A549 (cell line): ENCODE measurements at regions not wholly inside any gene's neighbourhood (a gene's known extent, or its start where the extent isn't known, plus 50 kb on each side); places are given as distances from the start of the nearest gene placed in this dataset.

Experiments
- ATAC-seq, 2 experiments: fragments of 200-7000 bp in 1 of 2; fragments of >200 bp in 1 of 2; cut with Nextera tagmentation in 1 of 2; cut with Tn5 transposase in 1 of 2; 3 replicates each; pipeline versions ENCODE4 v1.8.0 to v1.9.1; 2018 to 2020; ENCODE audit warnings: mild to moderate bottlenecking in 1 of 2, moderate library complexity in 1 of 2
- CTCF ChIA-PET: fragments of 300-600 bp; sonication (Branson Sonifier 250); formaldehyde crosslinking; extraction: SDS; loops from one replicate; lab custom pipeline; 2021; ENCODE audit warnings: antibody characterized with exemption, inconsistent platforms; lab: Yijun Ruan, JAX
- POLR2A ChIA-PET: fragments of 350-600 bp; formaldehyde crosslinking; extraction: SDS; loops from one replicate; lab custom pipeline; 2021; ENCODE audit warnings: antibody characterized with exemption, inconsistent platforms; lab: Yijun Ruan, JAX
- DNase-seq, 2 experiments: peaks; one replicate each; pipeline versions ENCODE4 v3.0.0 to v3.0.0-alpha.2; 2011 to 2016; ENCODE audit warnings: low read depth in 1 of 2, low spot score in 1 of 2
- FAIRE-seq: peaks from 2 replicates; lab custom pipeline; 2011; peaks lifted over from hg19 to GRCh38; lab: Jason Lieb, UNC
- H3K27ac ChIP-seq, 2 experiments: fragments of >200 bp; sonication (Bioruptor Twin); formaldehyde crosslinking; 3 replicates each; pipeline ENCODE4 v1.5.1; 2016 to 2017
- H3K4me1 ChIP-seq: fragments of >200 bp; sonication (Bioruptor Twin); formaldehyde crosslinking; 3 replicates; pipeline ENCODE4 v1.6.1; 2016
- H3K4me2 ChIP-seq: fragments of >200 bp; sonication (Bioruptor Twin); formaldehyde crosslinking; 3 replicates; pipeline ENCODE4 v1.6.1; 2016
- H3K4me3 ChIP-seq: fragments of >200 bp; sonication (Bioruptor Twin); formaldehyde crosslinking; 3 replicates; pipeline ENCODE4 v1.5.1; 2016
- H3K9me3 ChIP-seq: fragments of >200 bp; sonication (Bioruptor Twin); formaldehyde crosslinking; 3 replicates; pipeline ENCODE4 v1.6.1; 2016
- BHLHE40 ChIP-seq: IDR thresholded peaks from 2 replicates; pipeline ENCODE4 v1.6.1; 2012; ENCODE audit warnings: low read depth, low read length, inconsistent platforms
- CEBPB ChIP-seq, 2 experiments: fragments of >200 bp in 1 of 2; sonication (Bioruptor Twin) in 1 of 2; formaldehyde crosslinking in 1 of 2; IDR thresholded peaks; 2 replicates each; pipeline ENCODE4 v1.6.1; 2012 to 2016
- CHD2 ChIP-seq: fragments of 150-350 bp; IDR thresholded peaks from 2 replicates; pipeline ENCODE4 v1.6.1; 2014; ENCODE audit warnings: low read length; ENCODE audit not compliant: partially characterized antibody
- EHF ChIP-seq: fragments of 250-450 bp; sonication (Bioruptor Pico); IDR thresholded peaks from 2 replicates; pipeline ENCODE4 v1.5.0; 2020; ENCODE audit warnings: mild to moderate bottlenecking
- FOSB ChIP-seq: fragments of 250-450 bp; sonication (Bioruptor Pico); IDR thresholded peaks from 2 replicates; pipeline ENCODE4 v1.5.0; 2020; ENCODE audit warnings: mild to moderate bottlenecking, moderate library complexity
- FOXS1 ChIP-seq: fragments of 250-450 bp; sonication (Bioruptor Pico); IDR thresholded peaks from 2 replicates; pipeline ENCODE4 v1.5.0; 2020; ENCODE audit warnings: mild to moderate bottlenecking, moderate library complexity
- HDAC2 ChIP-seq: fragments of 200-600 bp; sonication (generic); IDR thresholded peaks from 2 replicates; pipeline ENCODE4 v1.6.1; 2016
- HOXA7 ChIP-seq: fragments of 250-450 bp; sonication (Bioruptor Pico); IDR thresholded peaks from 2 replicates; pipeline ENCODE4 v1.5.0; 2020; ENCODE audit warnings: mild to moderate bottlenecking, moderate library complexity
- HOXB13 ChIP-seq: fragments of 250-450 bp; sonication (Bioruptor Pico); IDR thresholded peaks from 2 replicates; pipeline ENCODE4 v1.5.0; 2020; ENCODE audit warnings: low read depth, mild to moderate bottlenecking, moderate library complexity
- JUNB ChIP-seq: fragments of >200 bp; sonication (Bioruptor Twin); formaldehyde crosslinking; IDR thresholded peaks from 2 replicates; pipeline ENCODE4 v1.6.1; 2016
- KDM5A ChIP-seq: fragments of 200-600 bp; sonication (generic); IDR thresholded peaks from 2 replicates; pipeline ENCODE4 v1.6.1; 2016; ENCODE audit warnings: antibody characterized with exemption, mild to moderate bottlenecking
- MAFK ChIP-seq: fragments of 450-650 bp; IDR thresholded peaks from 2 replicates; pipeline ENCODE4 v1.6.1; 2014; ENCODE audit not compliant: partially characterized antibody
- PHF8 ChIP-seq: fragments of 200-600 bp; sonication (generic); IDR thresholded peaks from 2 replicates; pipeline ENCODE4 v1.6.1; 2016; ENCODE audit warnings: low read depth, mild to moderate bottlenecking, antibody characterized with exemption, moderate library complexity, borderline replicate concordance
- POLR2A ChIP-seq: IDR thresholded peaks from 2 replicates; pipeline ENCODE4 v1.6.1; 2012; ENCODE audit warnings: mild to moderate bottlenecking, low read length
- RAD21 ChIP-seq, 2 experiments: fragments of >200 bp in 1 of 2; sonication (Bioruptor Twin) in 1 of 2; formaldehyde crosslinking in 1 of 2; IDR thresholded peaks in 1 of 2; conservative IDR thresholded peaks in 1 of 2; 2 replicates in 1 of 2; 3 replicates in 1 of 2; pipeline ENCODE4 v1.6.1; 2012 to 2018; ENCODE audit warnings: inconsistent platforms in 1 of 2
- RCOR1 ChIP-seq: fragments of 150-350 bp; IDR thresholded peaks from 2 replicates; pipeline ENCODE4 v1.6.1; 2014; ENCODE audit warnings: antibody characterized with exemption, low read length, low read depth
- RFX5 ChIP-seq: fragments of 450-650 bp; IDR thresholded peaks from 2 replicates; pipeline ENCODE4 v1.7.1; 2014; ENCODE audit warnings: antibody characterized with exemption, mild to moderate bottlenecking, moderate library complexity
- SMC3 ChIP-seq: fragments of >200 bp; sonication (Bioruptor Twin); formaldehyde crosslinking; IDR thresholded peaks from 3 replicates; pipeline ENCODE4 v1.6.1; 2018; ENCODE audit warnings: inconsistent platforms
- SREBF2 ChIP-seq: fragments of 450-650 bp; IDR thresholded peaks from 2 replicates; pipeline ENCODE4 v1.6.1; 2014; ENCODE audit warnings: mild to moderate bottlenecking, moderate library complexity
- ZC3H11A ChIP-seq: fragments of 450-650 bp; IDR thresholded peaks from 2 replicates; pipeline ENCODE4 v1.6.1; 2014; ENCODE audit warnings: antibody characterized with exemption, mild to moderate bottlenecking
- ZFP36 ChIP-seq: fragments of 450-650 bp; IDR thresholded peaks from 2 replicates; pipeline ENCODE4 v1.6.1; 2014; ENCODE audit warnings: borderline replicate concordance; ENCODE audit not compliant: partially characterized antibody
- ZSCAN20 ChIP-seq: fragments of 250-450 bp; sonication (Bioruptor Pico); IDR thresholded peaks from 2 replicates; pipeline ENCODE4 v1.8.0; 2022; ENCODE audit warnings: mild to moderate bottlenecking, moderate library complexity
- WGBS: methylation state at CpG from one replicate; pipeline ENCODE4 v1.1.6; 2017; ENCODE audit errors: missing lambda C conversion rate; 5-methylcytosine and 5-hydroxymethylcytosine counted together
- TF ChIP-seq, protein P1 (sequence below): fragments of 250-450 bp; sonication (Bioruptor Pico); IDR thresholded peaks from 2 replicates; pipeline ENCODE4 v1.5.0; 2021; ENCODE audit warnings: mild to moderate bottlenecking, moderate library complexity, borderline replicate concordance
- TF ChIP-seq, protein P2 (sequence below): fragments of >200 bp; sonication (Bioruptor Twin); formaldehyde crosslinking; IDR thresholded peaks from 3 replicates; pipeline ENCODE4 v1.6.1; 2016
- TF ChIP-seq, protein P3 (sequence below): fragments of >200 bp; sonication (Bioruptor Twin); formaldehyde crosslinking; IDR thresholded peaks from 2 replicates; pipeline ENCODE4 v1.6.1; 2016
- TF ChIP-seq, protein P4 (sequence below): fragments of 200-600 bp; sonication (generic); IDR thresholded peaks from 2 replicates; pipeline ENCODE4 v1.6.1; 2016; ENCODE audit warnings: antibody characterized with exemption, mild to moderate bottlenecking, moderate library complexity
- TF ChIP-seq, protein P5 (sequence below): IDR thresholded peaks from 2 replicates; pipeline ENCODE4 v1.6.1; 2012; ENCODE audit warnings: low read depth, borderline replicate concordance

DNA sequence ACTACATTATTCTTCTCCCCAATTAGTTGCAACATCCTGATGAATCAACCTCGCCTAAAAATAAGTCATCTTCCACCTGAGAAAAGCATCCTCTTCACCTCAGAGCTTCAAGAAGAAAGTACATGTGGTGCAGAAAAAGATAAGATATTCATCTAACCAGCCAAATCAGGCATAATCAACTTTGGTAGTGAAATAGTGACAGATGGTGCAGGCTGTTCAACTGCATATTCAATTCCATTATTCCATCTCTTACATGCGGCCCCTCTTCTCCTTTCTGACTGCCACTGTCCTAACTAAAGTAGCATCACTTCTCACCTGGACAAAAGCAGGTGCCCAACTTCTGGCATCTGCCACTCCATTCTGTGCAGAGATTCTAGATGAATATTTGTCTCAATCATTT is 148.4 kb upstream of the STEAP1 start:
- DNase-seq: no peak
- no peak overlapping the region for H3K4me2 ChIP-seq
- TF ChIP-seq ZSCAN20 (CRISPR knock-in tag) (no peak), PHF8 (no peak), SREBF2 (no peak)
- TF ChIP-seq, all 56 proteins: peak for 0
- no peak overlapping the region for H3K4me3 ChIP-seq
- 13% methylated on average over 2 of the region's 2 CpGs for WGBS
- ChIA-PET POLR2A (no interaction called here), CTCF (no interaction called here)
- no peaks in the 10 kb centered on the region for H3K9me3 ChIP-seq
- H3K27ac ChIP-seq: no peak overlapping the region
- H3K4me1 ChIP-seq: no peaks in the 10 kb centered on the region
- no peak for FAIRE-seq
- no peak for ATAC-seq

DNA sequence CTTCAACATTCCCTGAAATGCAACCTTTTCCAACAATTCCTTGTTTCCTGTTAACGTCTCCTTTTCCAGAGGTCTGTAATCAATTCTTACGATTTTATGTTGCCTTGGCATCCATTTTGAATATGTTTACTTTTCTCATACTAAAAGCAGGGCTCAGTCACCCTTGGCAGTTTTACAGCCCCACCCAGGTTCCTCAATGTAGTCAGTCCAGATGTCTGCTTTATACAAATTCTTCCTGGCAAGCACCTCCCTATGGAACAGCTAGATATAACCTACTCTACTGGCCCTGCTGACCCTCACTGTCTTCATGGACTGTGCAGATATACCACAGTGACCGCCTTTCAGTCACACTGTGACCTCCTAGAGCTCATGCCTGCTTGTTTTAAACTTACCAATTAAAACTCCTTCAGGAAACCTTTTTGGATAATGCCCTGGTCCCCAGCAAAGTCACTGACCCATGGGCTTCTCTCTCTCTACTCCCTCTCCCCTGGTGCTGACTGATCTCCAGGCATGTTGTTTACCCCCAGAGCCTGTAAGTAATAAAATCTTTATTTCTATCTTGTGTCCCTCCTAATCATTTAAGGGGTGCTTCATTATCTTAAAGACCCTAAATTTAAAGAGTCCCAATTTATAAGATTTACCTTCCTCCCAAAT is 147.1 kb upstream of the STEAP1 start:
- ChIA-PET CTCF (no interaction called here), POLR2A (no interaction called here)
- ATAC-seq (no peak), DNase-seq (no peak), FAIRE-seq (no peak)
- Histone ChIP-seq H3K27ac (no peak overlapping the region), H3K9me3 (no peaks in the 10 kb centered on the region), H3K4me3 (no peak overlapping the region), H3K4me2 (no peak overlapping the region)
- WGBS: 0% methylated on average over 3 of the region's 3 CpGs
- TF ChIP-seq HDAC2 (no peak), HOXB13 (CRISPR knock-in tag) (no peak), SMC3 (no peak), RAD21 (conservative IDR thresholded peaks at IDR 0.05 in 1 of 2, IDR thresholded peaks at IDR 0.05 in 1 of 2) (no peak), ZC3H11A (no peak), BHLHE40 (no peak), MAFK (no peak), POLR2A (no peak), KDM5A (no peak)
- TF ChIP-seq, protein P1, sequence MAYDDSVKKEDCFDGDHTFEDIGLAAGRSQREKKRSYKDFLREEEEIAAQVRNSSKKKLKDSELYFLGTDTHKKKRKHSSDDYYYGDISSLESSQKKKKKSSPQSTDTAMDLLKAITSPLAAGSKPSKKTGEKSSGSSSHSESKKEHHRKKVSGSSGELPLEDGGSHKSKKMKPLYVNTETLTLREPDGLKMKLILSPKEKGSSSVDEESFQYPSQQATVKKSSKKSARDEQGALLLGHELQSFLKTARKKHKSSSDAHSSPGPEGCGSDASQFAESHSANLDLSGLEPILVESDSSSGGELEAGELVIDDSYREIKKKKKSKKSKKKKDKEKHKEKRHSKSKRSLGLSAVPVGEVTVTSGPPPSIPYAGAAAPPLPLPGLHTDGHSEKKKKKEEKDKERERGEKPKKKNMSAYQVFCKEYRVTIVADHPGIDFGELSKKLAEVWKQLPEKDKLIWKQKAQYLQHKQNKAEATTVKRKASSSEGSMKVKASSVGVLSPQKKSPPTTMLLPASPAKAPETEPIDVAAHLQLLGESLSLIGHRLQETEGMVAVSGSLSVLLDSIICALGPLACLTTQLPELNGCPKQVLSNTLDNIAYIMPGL: no peak
- TF ChIP-seq, protein P2, sequence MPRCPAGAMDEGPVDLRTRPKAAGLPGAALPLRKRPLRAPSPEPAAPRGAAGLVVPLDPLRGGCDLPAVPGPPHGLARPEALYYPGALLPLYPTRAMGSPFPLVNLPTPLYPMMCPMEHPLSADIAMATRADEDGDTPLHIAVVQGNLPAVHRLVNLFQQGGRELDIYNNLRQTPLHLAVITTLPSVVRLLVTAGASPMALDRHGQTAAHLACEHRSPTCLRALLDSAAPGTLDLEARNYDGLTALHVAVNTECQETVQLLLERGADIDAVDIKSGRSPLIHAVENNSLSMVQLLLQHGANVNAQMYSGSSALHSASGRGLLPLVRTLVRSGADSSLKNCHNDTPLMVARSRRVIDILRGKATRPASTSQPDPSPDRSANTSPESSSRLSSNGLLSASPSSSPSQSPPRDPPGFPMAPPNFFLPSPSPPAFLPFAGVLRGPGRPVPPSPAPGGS: no peak
- TF ChIP-seq, protein P3, sequence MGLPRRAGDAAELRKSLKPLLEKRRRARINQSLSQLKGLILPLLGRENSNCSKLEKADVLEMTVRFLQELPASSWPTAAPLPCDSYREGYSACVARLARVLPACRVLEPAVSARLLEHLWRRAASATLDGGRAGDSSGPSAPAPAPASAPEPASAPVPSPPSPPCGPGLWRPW: no peak
- TF ChIP-seq, all 56 proteins: peak for 0
- H3K4me1 ChIP-seq: no peaks in the 10 kb centered on the region

DNA sequence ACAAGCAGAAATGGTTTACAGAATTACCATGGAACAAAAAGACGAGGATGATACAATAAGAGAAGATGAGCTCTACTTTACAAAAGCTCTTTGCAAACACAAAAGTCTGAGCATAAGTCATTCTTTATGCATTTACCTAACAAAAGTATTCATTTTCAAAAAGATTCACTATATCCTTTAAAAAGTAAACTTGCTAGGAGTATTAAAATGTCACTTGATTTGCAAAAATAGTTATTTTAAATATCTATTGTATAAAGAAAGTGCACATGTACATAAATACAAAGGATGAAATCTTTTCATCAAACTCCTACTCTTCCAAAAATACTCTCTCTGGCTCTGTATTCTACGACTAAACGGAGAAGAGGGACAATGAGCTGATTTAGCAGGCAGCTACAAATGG is 146.4 kb upstream of the STEAP1 start:
- H3K27ac ChIP-seq: no peak overlapping the region
- DNase-seq (no peak), ATAC-seq (no peak), FAIRE-seq (no peak)
- H3K4me1 ChIP-seq: no peaks in the 10 kb centered on the region
- no peak overlapping the region for H3K4me3 ChIP-seq
- H3K9me3 ChIP-seq: no peaks in the 10 kb centered on the region
- no peak for TF ChIP-seq CHD2
- TF ChIP-seq EHF (CRISPR knock-in tag): no peak
- TF ChIP-seq PHF8: no peak
- TF ChIP-seq ZFP36: no peak
- no peak for TF ChIP-seq FOXS1 (CRISPR knock-in tag)
- TF ChIP-seq HOXA7 (CRISPR knock-in tag): no peak
- no peak for TF ChIP-seq POLR2A
- no peak for TF ChIP-seq CEBPB (IDR thresholded peaks at IDR 0.05)
- TF ChIP-seq RFX5: no peak
- TF ChIP-seq RCOR1: no peak
- no peak for TF ChIP-seq HDAC2
- no peak for TF ChIP-seq JUNB
- TF ChIP-seq, protein P4, sequence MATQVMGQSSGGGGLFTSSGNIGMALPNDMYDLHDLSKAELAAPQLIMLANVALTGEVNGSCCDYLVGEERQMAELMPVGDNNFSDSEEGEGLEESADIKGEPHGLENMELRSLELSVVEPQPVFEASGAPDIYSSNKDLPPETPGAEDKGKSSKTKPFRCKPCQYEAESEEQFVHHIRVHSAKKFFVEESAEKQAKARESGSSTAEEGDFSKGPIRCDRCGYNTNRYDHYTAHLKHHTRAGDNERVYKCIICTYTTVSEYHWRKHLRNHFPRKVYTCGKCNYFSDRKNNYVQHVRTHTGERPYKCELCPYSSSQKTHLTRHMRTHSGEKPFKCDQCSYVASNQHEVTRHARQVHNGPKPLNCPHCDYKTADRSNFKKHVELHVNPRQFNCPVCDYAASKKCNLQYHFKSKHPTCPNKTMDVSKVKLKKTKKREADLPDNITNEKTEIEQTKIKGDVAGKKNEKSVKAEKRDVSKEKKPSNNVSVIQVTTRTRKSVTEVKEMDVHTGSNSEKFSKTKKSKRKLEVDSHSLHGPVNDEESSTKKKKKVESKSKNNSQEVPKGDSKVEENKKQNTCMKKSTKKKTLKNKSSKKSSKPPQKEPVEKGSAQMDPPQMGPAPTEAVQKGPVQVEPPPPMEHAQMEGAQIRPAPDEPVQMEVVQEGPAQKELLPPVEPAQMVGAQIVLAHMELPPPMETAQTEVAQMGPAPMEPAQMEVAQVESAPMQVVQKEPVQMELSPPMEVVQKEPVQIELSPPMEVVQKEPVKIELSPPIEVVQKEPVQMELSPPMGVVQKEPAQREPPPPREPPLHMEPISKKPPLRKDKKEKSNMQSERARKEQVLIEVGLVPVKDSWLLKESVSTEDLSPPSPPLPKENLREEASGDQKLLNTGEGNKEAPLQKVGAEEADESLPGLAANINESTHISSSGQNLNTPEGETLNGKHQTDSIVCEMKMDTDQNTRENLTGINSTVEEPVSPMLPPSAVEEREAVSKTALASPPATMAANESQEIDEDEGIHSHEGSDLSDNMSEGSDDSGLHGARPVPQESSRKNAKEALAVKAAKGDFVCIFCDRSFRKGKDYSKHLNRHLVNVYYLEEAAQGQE: no peak
- no peak for TF ChIP-seq RAD21 (conservative IDR thresholded peaks at IDR 0.05 in 1 of 2, IDR thresholded peaks at IDR 0.05 in 1 of 2)
- no peak for TF ChIP-seq FOSB (CRISPR knock-in tag)
- TF ChIP-seq, protein P5, sequence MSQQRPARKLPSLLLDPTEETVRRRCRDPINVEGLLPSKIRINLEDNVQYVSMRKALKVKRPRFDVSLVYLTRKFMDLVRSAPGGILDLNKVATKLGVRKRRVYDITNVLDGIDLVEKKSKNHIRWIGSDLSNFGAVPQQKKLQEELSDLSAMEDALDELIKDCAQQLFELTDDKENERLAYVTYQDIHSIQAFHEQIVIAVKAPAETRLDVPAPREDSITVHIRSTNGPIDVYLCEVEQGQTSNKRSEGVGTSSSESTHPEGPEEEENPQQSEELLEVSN: no peak
- H3K4me2 ChIP-seq: no peak overlapping the region
- 18% methylated on average over 3 of the region's 3 CpGs for WGBS
- CTCF ChIA-PET: no interaction called here
- POLR2A ChIA-PET: no interaction called here
